Thyroid gland (tissue), 4 donors: ENCODE measurements at regions not wholly inside any gene's neighbourhood (a gene's known extent, or its start where the extent isn't known, plus 50 kb on each side); places are given as distances from the start of the nearest gene placed in this dataset. TPM values are rescaled to one million over a fixed set of nuclear protein-coding genes. Genes with fewer than 3 reads are reported as not detected.

ENCODE experiments used
- DNase-seq, 2 donors: peaks; one replicate each; pipeline ENCODE4 v3.0.0-alpha.2; 2019
- H3K27ac ChIP-seq, 3 donors: fragments of 200-600 bp; sonication (generic); 1 replicate in 2 of 3; 2 replicates in 1 of 3; pipeline ENCODE4 v1.5.1; 2016 to 2019; ENCODE audit warnings: mild to moderate bottlenecking in 1 of 3, moderate library complexity in 1 of 3
- H3K27me3 ChIP-seq: fragments of 200-600 bp; sonication (generic); one replicate; pipeline ENCODE4 v1.5.1; 2019
- H3K36me3 ChIP-seq, 2 donors: fragments of 200-600 bp; sonication (generic); one replicate each; pipeline ENCODE4 v1.5.1; 2016 to 2019
- H3K4me1 ChIP-seq, 2 donors: fragments of 200-600 bp; sonication (generic); one replicate each; pipeline ENCODE4 v1.5.1; 2017 to 2019
- H3K4me3 ChIP-seq, 3 donors: fragments of 200-600 bp; sonication (generic); replicated peaks in 1 of 3; 1 replicate in 2 of 3; 2 replicates in 1 of 3; pipeline ENCODE4 v1.5.1; 2016; ENCODE audit warnings: mild to moderate bottlenecking in 1 of 3
- H3K9me3 ChIP-seq: fragments of 200-600 bp; sonication (generic); one replicate; pipeline ENCODE4 v1.5.1; 2017
- POLR2A ChIP-seq, 2 donors: fragments of 450-650 bp; IDR thresholded peaks; one replicate each; pipeline ENCODE4 v1.6.1; 2017; ENCODE audit warnings: antibody characterized with exemption in 2 of 2, mild to moderate bottlenecking in 2 of 2, moderate library complexity in 1 of 2
- WGBS, 2 donors: methylation state at CpG; one replicate each; pipeline ENCODE4 v1.1.5; 2017; 5-methylcytosine and 5-hydroxymethylcytosine counted together
- intact Hi-C: fragments of 100-400 bp; cut with DNase I; formaldehyde crosslinking; loops from one replicate; pipeline ENCODE4 v1.15.1; 2023
- small RNA-seq: library from RNA; depleted of rRNA; stranded (forward); fragments of <200 nt; gene quantifications from one replicate; pipeline ENCODE3, GENCODE V24; 2016
- TF ChIP-seq, protein P1 (sequence below), 6 experiments: fragments of 200-600 bp in 3 of 6; fragments of 450-650 bp in 3 of 6; sonication (generic) in 3 of 6; IDR thresholded peaks; one replicate each; pipeline ENCODE4 v1.5.1; 2016 to 2019; ENCODE audit warnings: antibody characterized with exemption in 6 of 6, mild to moderate bottlenecking in 2 of 6, inconsistent platforms in 1 of 6, moderate library complexity in 1 of 6

DNA sequence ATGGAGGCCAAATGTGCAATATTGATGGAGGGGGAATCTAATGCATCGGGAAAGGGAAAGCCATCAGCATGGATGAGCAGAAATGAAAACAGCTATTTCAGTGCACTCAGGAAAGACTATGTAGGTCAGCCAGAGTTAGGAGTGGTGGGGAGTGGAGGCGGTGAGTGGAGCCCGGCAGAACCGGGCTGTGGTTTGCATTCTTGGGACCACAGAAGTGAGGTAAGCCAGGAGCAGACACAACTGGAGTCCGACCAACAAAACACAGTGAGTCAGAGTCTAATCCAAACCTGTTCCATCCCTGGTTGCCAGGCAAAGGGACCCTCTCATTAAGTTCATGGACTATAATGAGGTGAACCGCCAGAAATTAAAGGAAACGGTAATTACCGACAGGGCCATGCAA, 61.1 kb upstream of the RAB12 start:
- Histone ChIP-seq H3K9me3 (no peaks in the 10 kb centered on the region), H3K27ac (no peak overlapping the region), H3K4me1 (no peaks in the 10 kb centered on the region), H3K4me3 (no peak overlapping the region), H3K36me3 (no peaks in the 10 kb centered on the region), H3K27me3 (no peaks in the 10 kb centered on the region)
- intact Hi-C loops = no loop called here
- 76 to 89% methylated on average over 8 of the region's 8 CpGs for WGBS, 2 donors
- no peak for DNase-seq
- TF ChIP-seq, protein P1, sequence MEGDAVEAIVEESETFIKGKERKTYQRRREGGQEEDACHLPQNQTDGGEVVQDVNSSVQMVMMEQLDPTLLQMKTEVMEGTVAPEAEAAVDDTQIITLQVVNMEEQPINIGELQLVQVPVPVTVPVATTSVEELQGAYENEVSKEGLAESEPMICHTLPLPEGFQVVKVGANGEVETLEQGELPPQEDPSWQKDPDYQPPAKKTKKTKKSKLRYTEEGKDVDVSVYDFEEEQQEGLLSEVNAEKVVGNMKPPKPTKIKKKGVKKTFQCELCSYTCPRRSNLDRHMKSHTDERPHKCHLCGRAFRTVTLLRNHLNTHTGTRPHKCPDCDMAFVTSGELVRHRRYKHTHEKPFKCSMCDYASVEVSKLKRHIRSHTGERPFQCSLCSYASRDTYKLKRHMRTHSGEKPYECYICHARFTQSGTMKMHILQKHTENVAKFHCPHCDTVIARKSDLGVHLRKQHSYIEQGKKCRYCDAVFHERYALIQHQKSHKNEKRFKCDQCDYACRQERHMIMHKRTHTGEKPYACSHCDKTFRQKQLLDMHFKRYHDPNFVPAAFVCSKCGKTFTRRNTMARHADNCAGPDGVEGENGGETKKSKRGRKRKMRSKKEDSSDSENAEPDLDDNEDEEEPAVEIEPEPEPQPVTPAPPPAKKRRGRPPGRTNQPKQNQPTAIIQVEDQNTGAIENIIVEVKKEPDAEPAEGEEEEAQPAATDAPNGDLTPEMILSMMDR (IDR thresholded peaks at IDR 0.05) = no peak
- TF ChIP-seq POLR2A (IDR thresholded peaks at IDR 0.05) = no peak

GRCh38 chr18:8549254-8549757, 59.9 kb upstream of the RAB12 start:
- no peaks in the 10 kb centered on the region for H3K36me3 ChIP-seq
- no peaks in the 10 kb centered on the region for H3K4me1 ChIP-seq
- DNase-seq = no peak
- intact Hi-C loops = no loop called here
- no peaks in the 10 kb centered on the region for H3K9me3 ChIP-seq
- WGBS, 2 donors = 76 to 77% methylated on average over 6 of the region's 6 CpGs
- no peak overlapping the region for H3K27ac ChIP-seq
- no peak for TF ChIP-seq POLR2A (IDR thresholded peaks at IDR 0.05)
- TF ChIP-seq, protein P1 (IDR thresholded peaks at IDR 0.05) = no peak
- no peak overlapping the region for H3K4me3 ChIP-seq
- H3K27me3 ChIP-seq = no peaks in the 10 kb centered on the region

DNA sequence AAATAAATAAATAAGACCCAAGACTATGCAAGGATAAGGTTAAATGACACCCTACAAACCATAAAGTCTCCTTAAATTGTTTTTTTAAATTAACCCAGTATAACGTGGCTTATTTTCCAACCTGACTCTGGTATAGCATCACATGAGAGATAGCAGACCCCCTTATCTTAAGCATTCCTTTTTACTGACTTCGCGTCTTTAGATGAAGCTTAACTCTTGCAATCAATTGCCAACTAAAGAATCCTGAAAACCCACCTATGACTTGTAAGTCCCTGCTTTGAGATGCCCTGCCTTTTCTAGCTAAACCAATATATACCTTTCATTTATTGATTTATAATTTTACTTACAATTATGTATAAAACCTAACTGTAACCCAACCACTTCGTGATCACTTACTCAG, 57.1 kb upstream of the RAB12 start:
- no peaks in the 10 kb centered on the region for H3K9me3 ChIP-seq
- no peak for DNase-seq
- 81 to 82% methylated on average over 4 of the region's 4 CpGs for WGBS, 2 donors
- H3K4me1 ChIP-seq = no peaks in the 10 kb centered on the region
- no peaks in the 10 kb centered on the region for H3K27me3 ChIP-seq
- TF ChIP-seq, protein P1 (IDR thresholded peaks at IDR 0.05) = no peak
- no peak for TF ChIP-seq POLR2A (IDR thresholded peaks at IDR 0.05)
- no peak overlapping the region for H3K27ac ChIP-seq
- no peak overlapping the region for H3K4me3 ChIP-seq
- intact Hi-C loops = no loop called here
- no peaks in the 10 kb centered on the region for H3K36me3 ChIP-seq

DNA sequence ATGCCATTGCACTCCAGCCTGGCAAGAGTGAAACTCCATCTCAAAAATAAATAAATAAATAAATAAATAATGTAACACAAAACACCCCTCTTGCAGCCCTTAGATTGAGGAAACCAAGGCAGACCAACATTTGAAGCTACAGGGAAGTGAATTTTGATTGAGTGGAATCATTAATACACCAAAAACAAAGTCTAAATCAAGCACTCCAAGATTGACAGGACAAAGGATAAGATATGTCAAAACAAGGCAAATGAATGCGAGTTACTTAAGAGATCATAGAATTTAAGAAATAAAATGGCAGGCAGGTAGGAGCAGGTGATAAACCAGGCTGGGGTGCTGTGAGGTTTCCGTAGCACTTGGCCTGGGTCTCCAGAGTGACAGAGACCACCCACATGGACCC, 54.9 kb upstream of the RAB12 start:
- intact Hi-C loops = no loop called here
- no peaks in the 10 kb centered on the region for H3K9me3 ChIP-seq
- no peak overlapping the region for H3K27ac ChIP-seq
- H3K27me3 ChIP-seq = no peaks in the 10 kb centered on the region
- no peaks in the 10 kb centered on the region for H3K36me3 ChIP-seq
- no peak for DNase-seq
- H3K4me3 ChIP-seq = no peak overlapping the region
- H3K4me1 ChIP-seq = no peaks in the 10 kb centered on the region
- 90 to 91% methylated on average over 2 of the region's 2 CpGs for whole genome bisulfite sequencing, 2 donors
- no peak for TF ChIP-seq POLR2A (IDR thresholded peaks at IDR 0.05)
- TF ChIP-seq, protein P1 (IDR thresholded peaks at IDR 0.05) = no peak

DNA sequence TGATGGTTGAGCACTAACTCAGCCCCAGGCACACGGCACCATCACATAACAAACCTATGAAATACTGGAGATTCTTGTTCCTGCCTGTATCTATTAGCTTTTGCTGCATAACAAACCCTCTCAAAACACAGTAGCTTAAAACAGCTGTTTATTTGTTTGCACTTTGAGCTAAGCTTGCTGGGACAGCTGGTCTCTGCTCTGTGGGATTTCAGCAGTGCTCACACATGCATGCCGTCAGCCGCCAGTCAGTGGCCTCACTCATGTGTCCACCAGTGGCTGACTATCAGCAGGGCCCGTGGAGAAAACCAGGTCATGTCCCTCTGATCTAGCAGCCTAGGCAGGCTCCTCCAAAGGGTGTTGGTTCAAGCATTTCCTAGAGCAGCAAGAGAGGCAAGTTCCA, 52.8 kb upstream of the RAB12 start:
- H3K36me3 ChIP-seq = no peaks in the 10 kb centered on the region
- H3K27me3 ChIP-seq = no peaks in the 10 kb centered on the region
- H3K9me3 ChIP-seq = no peaks in the 10 kb centered on the region
- TF ChIP-seq, protein P1 (IDR thresholded peaks at IDR 0.05) = no peak
- TF ChIP-seq POLR2A (IDR thresholded peaks at IDR 0.05) = no peak
- intact Hi-C loops = no loop called here
- no peak overlapping the region for H3K4me3 ChIP-seq
- DNase-seq = no peak
- WGBS, 2 donors = 82 to 94% methylated on average over 4 of the region's 4 CpGs
- no peak overlapping the region for H3K27ac ChIP-seq
- H3K4me1 ChIP-seq = no peaks in the 10 kb centered on the region

Small RNAs in the stretch of these regions (small RNA-seq; reads per million reads assigned to genes)
- gene RN7SL50P = not detected
